ENCODE measurements at regions not wholly inside any gene's neighbourhood (a gene's known extent, or its start where the extent isn't known, plus 50 kb on each side); places are given as distances from the start of the nearest gene placed in this dataset.

GRCh38 chr4:104020641-104021040 lies 300.9 kb upstream of the TACR3 start:
- TF ChIP-seq CTCF (conservative IDR thresholded peaks at IDR 0.05; ENCODE audit: low read length) = no peak
- no peak for TF ChIP-seq EZH2phosphoT487 (IDR thresholded peaks at IDR 0.05; ENCODE audit: borderline replicate concordance, low read depth, low read length)

Data from OCI-LY7 (cell line).